Lower leg skin (tissue), 4 donors: ENCODE measurements at regions not wholly inside any gene's neighbourhood (a gene's known extent, or its start where the extent isn't known, plus 50 kb on each side); places are given as distances from the start of the nearest gene placed in this dataset.

ENCODE experiments used
- DNase-seq, 2 donors: peaks; one replicate each; pipeline ENCODE4 v3.0.0-alpha.2; 2019; ENCODE audit warnings: low spot score in 2 of 2
- H3K4me3 ChIP-seq: fragments of 200-600 bp; sonication (generic); 2 replicates; pipeline ENCODE4 v1.5.1; 2017; ENCODE audit warnings: mild to moderate bottlenecking, low read depth; ENCODE audit not compliant: poor library complexity, severe bottlenecking
- CTCF ChIP-seq, 3 donors: fragments of 450-650 bp; IDR thresholded peaks; one replicate each; pipeline ENCODE4 v1.5.1; 2016; ENCODE audit warnings: antibody characterized with exemption in 3 of 3, mild to moderate bottlenecking in 3 of 3, moderate library complexity in 2 of 3
- POLR2A ChIP-seq, 2 donors: fragments of 450-650 bp; IDR thresholded peaks; one replicate each; pipeline ENCODE4 v1.6.1; 2016 to 2017; ENCODE audit warnings: antibody characterized with exemption in 2 of 2, mild to moderate bottlenecking in 1 of 2, moderate library complexity in 1 of 2
- WGBS, 2 donors: methylation state at CpG; one replicate each; pipeline ENCODE4 v1.1.5; 2018; 5-methylcytosine and 5-hydroxymethylcytosine counted together
- intact Hi-C: fragments of 100-400 bp; cut with DNase I; formaldehyde crosslinking; loops from one replicate; pipeline ENCODE4 v1.15.0; 2023; ENCODE audit warnings: low total_unique reads

GRCh38 chr10:23525406-23525805 lies 86.5 kb downstream of the OTUD1 start:
- 38 to 54% methylated on average over 2 of the region's 2 CpGs for WGBS, 2 donors
- no peak for TF ChIP-seq POLR2A (IDR thresholded peaks at IDR 0.05)
- TF ChIP-seq CTCF (IDR thresholded peaks at IDR 0.05) = no peak
- intact Hi-C loops = no loop called here
- DNase-seq = no peak
- H3K4me3 ChIP-seq = no peak overlapping the region

- H3K4me3 ChIP-seq = no peak overlapping the region
- no peak for DNase-seq
- intact Hi-C loops = no loop called here
- 85 to 90% methylated on average over 2 of the region's 2 CpGs for WGBS, 2 donors
- no peak for TF ChIP-seq CTCF (IDR thresholded peaks at IDR 0.05)
- TF ChIP-seq POLR2A (IDR thresholded peaks at IDR 0.05) = no peak
These were observed 89.5 kb downstream of the OTUD1 start for GRCh38 chr10:23528419-23528818.

- intact Hi-C loops = no loop called here
- no peak for TF ChIP-seq POLR2A (IDR thresholded peaks at IDR 0.05)
- TF ChIP-seq CTCF (IDR thresholded peaks at IDR 0.05) = no peak
- 56 to 69% methylated on average over 5 of the region's 5 CpGs for WGBS, 2 donors
- no peak for DNase-seq
- no peak overlapping the region for H3K4me3 ChIP-seq
These were observed 90.8 kb downstream of the OTUD1 start for GRCh38 chr10:23529625-23530024.

GRCh38 chr10:23530079-23530478 lies 91.2 kb downstream of the OTUD1 start:
- WGBS, 2 donors = 63 to 67% methylated on average over 2 of the region's 2 CpGs
- TF ChIP-seq POLR2A (IDR thresholded peaks at IDR 0.05) (no peak), CTCF (IDR thresholded peaks at IDR 0.05) (no peak)
- no peak overlapping the region for H3K4me3 ChIP-seq
- no peak for DNase-seq
- intact Hi-C loops = no loop called here

- TF ChIP-seq CTCF (IDR thresholded peaks at IDR 0.05) (no peak), POLR2A (IDR thresholded peaks at IDR 0.05) (no peak)
- 91 to 98% methylated on average over 3 of the region's 3 CpGs for WGBS, 2 donors
- intact Hi-C loops = no loop called here
- no peak for DNase-seq
- no peak overlapping the region for H3K4me3 ChIP-seq
These were observed 94.3 kb downstream of the OTUD1 start for GRCh38 chr10:23533212-23533611.

GRCh38 chr10:23534326-23534725 lies 95.5 kb downstream of the OTUD1 start:
- no peak overlapping the region for H3K4me3 ChIP-seq
- intact Hi-C loops = no loop called here
- no peak for DNase-seq
- WGBS, 2 donors = 65% methylated on average over 4 of the region's 4 CpGs
- TF ChIP-seq POLR2A (IDR thresholded peaks at IDR 0.05) = no peak
- TF ChIP-seq CTCF (IDR thresholded peaks at IDR 0.05) = no peak
